WTC11 (cell line): ENCODE measurements at regions not wholly inside any gene's neighbourhood (a gene's known extent, or its start where the extent isn't known, plus 50 kb on each side); places are given as distances from the start of the nearest gene placed in this dataset.

Source experiments
- ATAC-seq: fragments of 200-7000 bp; cut with Tn5 transposase; 2 replicates; pipeline ENCODE4 v1.10.0; 2021; ENCODE audit warnings: mild to moderate bottlenecking, moderate library complexity
- CTCF ChIA-PET: fragments of 300-600 bp; sonication (Branson Sonifier 250); formaldehyde crosslinking; loops from one replicate; lab custom pipeline; 2021; ENCODE audit warnings: antibody characterized with exemption; lab: Charles Lee
- POLR2A ChIA-PET: fragments of 350-600 bp; sonication (Branson Sonifier 250); formaldehyde crosslinking; loops from one replicate; lab custom pipeline; 2021; ENCODE audit warnings: antibody characterized with exemption; lab: Charles Lee
- DNase-seq: peaks from one replicate; pipeline ENCODE4 v3.0.0; 2021; ENCODE audit warnings: low spot score
- H3K27ac Mint-ChIP-seq: 2 replicates; pipeline ENCODE4 v1.8.0; 2021; ENCODE audit warnings: mixed read lengths
- H3K27me3 Mint-ChIP-seq: 2 replicates; pipeline ENCODE4 v1.8.0; 2021; ENCODE audit warnings: low read depth, mild to moderate bottlenecking, moderate library complexity, mixed read lengths
- H3K36me3 Mint-ChIP-seq: 2 replicates; pipeline ENCODE4 v1.8.0; 2021; ENCODE audit warnings: mixed read lengths
- H3K4me1 Mint-ChIP-seq: 2 replicates; pipeline ENCODE4 v1.8.0; 2022; ENCODE audit warnings: mixed read lengths
- H3K4me3 Mint-ChIP-seq: 2 replicates; pipeline ENCODE4 v1.8.0; 2021; ENCODE audit warnings: mild to moderate bottlenecking, moderate library complexity, mixed read lengths
- H3K9me3 Mint-ChIP-seq: 2 replicates; pipeline ENCODE4 v1.8.0; 2021; ENCODE audit warnings: mixed read lengths
- CBFB ChIP-seq: sonication (generic); formaldehyde crosslinking; IDR thresholded peaks from 2 replicates; pipeline ENCODE4 v1.8.1; 2022; ENCODE audit warnings: mild to moderate bottlenecking, low read depth, missing genetic modification reagents
- ELF4 ChIP-seq: sonication (generic); formaldehyde crosslinking; IDR thresholded peaks from 2 replicates; pipeline ENCODE4 v1.8.1; 2022; ENCODE audit warnings: low read depth, mild to moderate bottlenecking, moderate library complexity, missing genetic modification reagents
- EMX1 ChIP-seq: fragments of 250-450 bp; sonication (Bioruptor Pico); IDR thresholded peaks from 2 replicates; pipeline ENCODE4 v1.8.0; 2021; ENCODE audit warnings: mild to moderate bottlenecking
- GABPB1 ChIP-seq: sonication (generic); formaldehyde crosslinking; IDR thresholded peaks from 2 replicates; pipeline ENCODE4 v1.8.1; 2023; ENCODE audit warnings: mild to moderate bottlenecking, missing genetic modification reagents
- MYBL2 ChIP-seq: sonication (generic); formaldehyde crosslinking; IDR thresholded peaks from 2 replicates; pipeline ENCODE4 v1.8.1; 2023; ENCODE audit warnings: mild to moderate bottlenecking, moderate library complexity, missing genetic modification reagents
- NFYB ChIP-seq: sonication (generic); formaldehyde crosslinking; conservative IDR thresholded peaks from 2 replicates; pipeline ENCODE4 v1.8.0; 2022; ENCODE audit warnings: low read depth, missing genetic modification reagents
- NR1H2 ChIP-seq: sonication (generic); formaldehyde crosslinking; IDR thresholded peaks from 2 replicates; pipeline ENCODE4 v1.9.0; 2021; ENCODE audit warnings: mild to moderate bottlenecking, moderate library complexity, missing genetic modification reagents
- NR3C1 ChIP-seq: sonication (generic); formaldehyde crosslinking; conservative IDR thresholded peaks from 2 replicates; pipeline ENCODE4 v1.8.1; 2023; ENCODE audit warnings: low read depth, mild to moderate bottlenecking, missing genetic modification reagents
- SMAD4 ChIP-seq: sonication (generic); formaldehyde crosslinking; IDR thresholded peaks from 2 replicates; pipeline ENCODE4 v1.8.0; 2022; ENCODE audit warnings: mild to moderate bottlenecking, missing genetic modification reagents
- SP1 ChIP-seq: sonication (generic); formaldehyde crosslinking; conservative IDR thresholded peaks from 2 replicates; pipeline ENCODE4 v1.8.1; 2022; ENCODE audit warnings: missing genetic modification reagents
- ZNF138 ChIP-seq: sonication (generic); formaldehyde crosslinking; conservative IDR thresholded peaks from 2 replicates; pipeline ENCODE4 v1.8.1; 2022; ENCODE audit warnings: mild to moderate bottlenecking, moderate library complexity, missing genetic modification reagents
- ZNF232 ChIP-seq: sonication (generic); formaldehyde crosslinking; IDR thresholded peaks from 2 replicates; pipeline ENCODE4 v1.8.0; 2022; ENCODE audit warnings: mild to moderate bottlenecking, missing genetic modification reagents
- TF ChIP-seq, protein P1 (sequence below): sonication (generic); formaldehyde crosslinking; IDR thresholded peaks from 2 replicates; pipeline ENCODE4 v1.8.0; 2022; ENCODE audit warnings: missing genetic modification reagents
- TF ChIP-seq, protein P2 (sequence below): sonication (generic); formaldehyde crosslinking; IDR thresholded peaks from 2 replicates; pipeline ENCODE4 v1.8.1; 2022; ENCODE audit warnings: mild to moderate bottlenecking, missing genetic modification reagents, moderate library complexity, borderline replicate concordance
- TF ChIP-seq, protein P3 (sequence below): sonication (generic); formaldehyde crosslinking; IDR thresholded peaks from 2 replicates; pipeline ENCODE4 v1.8.0; 2022; ENCODE audit warnings: mild to moderate bottlenecking, missing genetic modification reagents
- TF ChIP-seq, protein P4 (sequence below): sonication (generic); formaldehyde crosslinking; IDR thresholded peaks from 2 replicates; pipeline ENCODE4 v1.8.1; 2023; ENCODE audit warnings: mild to moderate bottlenecking, missing genetic modification reagents
- TF ChIP-seq, protein P5 (sequence below): fragments of 250-450 bp; sonication (Bioruptor Pico); IDR thresholded peaks from 2 replicates; pipeline ENCODE4 v2.1.2; 2022; ENCODE audit warnings: mild to moderate bottlenecking, moderate library complexity
- TF ChIP-seq, protein P6 (sequence below): sonication (generic); formaldehyde crosslinking; IDR thresholded peaks from 2 replicates; pipeline ENCODE4 v1.8.1; 2023; ENCODE audit warnings: mild to moderate bottlenecking, missing genetic modification reagents, borderline replicate concordance
- TF ChIP-seq, protein P7 (sequence below): fragments of 250-450 bp; sonication (Bioruptor Pico); IDR thresholded peaks from 2 replicates; pipeline ENCODE4 v1.9.0; 2021; ENCODE audit warnings: mild to moderate bottlenecking
- TF ChIP-seq, protein P8 (sequence below): sonication (generic); formaldehyde crosslinking; IDR thresholded peaks from 2 replicates; pipeline ENCODE4 v1.8.1; 2023; ENCODE audit warnings: mild to moderate bottlenecking, missing genetic modification reagents, moderate library complexity

DNA sequence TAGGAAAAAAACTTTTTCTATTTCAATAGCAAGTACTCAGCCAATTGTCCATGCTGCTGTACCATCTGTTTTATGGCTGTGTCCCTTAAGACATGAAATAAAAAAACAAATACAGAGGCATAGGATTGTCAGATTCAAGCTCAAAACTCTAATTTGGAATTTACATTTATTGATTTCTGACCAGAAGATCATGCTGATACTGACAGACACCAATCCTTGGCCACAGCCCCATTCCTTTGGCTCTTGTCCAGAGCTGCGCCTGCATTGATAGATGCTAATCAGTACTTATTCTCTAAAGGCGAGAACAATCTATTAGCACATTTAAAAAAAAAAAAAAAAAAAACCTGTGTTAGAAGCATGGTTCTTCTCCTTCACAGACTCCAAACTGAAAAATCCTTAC, 384.6 kb downstream of the TMEM232 start (continued):
- TF ChIP-seq, protein P1, sequence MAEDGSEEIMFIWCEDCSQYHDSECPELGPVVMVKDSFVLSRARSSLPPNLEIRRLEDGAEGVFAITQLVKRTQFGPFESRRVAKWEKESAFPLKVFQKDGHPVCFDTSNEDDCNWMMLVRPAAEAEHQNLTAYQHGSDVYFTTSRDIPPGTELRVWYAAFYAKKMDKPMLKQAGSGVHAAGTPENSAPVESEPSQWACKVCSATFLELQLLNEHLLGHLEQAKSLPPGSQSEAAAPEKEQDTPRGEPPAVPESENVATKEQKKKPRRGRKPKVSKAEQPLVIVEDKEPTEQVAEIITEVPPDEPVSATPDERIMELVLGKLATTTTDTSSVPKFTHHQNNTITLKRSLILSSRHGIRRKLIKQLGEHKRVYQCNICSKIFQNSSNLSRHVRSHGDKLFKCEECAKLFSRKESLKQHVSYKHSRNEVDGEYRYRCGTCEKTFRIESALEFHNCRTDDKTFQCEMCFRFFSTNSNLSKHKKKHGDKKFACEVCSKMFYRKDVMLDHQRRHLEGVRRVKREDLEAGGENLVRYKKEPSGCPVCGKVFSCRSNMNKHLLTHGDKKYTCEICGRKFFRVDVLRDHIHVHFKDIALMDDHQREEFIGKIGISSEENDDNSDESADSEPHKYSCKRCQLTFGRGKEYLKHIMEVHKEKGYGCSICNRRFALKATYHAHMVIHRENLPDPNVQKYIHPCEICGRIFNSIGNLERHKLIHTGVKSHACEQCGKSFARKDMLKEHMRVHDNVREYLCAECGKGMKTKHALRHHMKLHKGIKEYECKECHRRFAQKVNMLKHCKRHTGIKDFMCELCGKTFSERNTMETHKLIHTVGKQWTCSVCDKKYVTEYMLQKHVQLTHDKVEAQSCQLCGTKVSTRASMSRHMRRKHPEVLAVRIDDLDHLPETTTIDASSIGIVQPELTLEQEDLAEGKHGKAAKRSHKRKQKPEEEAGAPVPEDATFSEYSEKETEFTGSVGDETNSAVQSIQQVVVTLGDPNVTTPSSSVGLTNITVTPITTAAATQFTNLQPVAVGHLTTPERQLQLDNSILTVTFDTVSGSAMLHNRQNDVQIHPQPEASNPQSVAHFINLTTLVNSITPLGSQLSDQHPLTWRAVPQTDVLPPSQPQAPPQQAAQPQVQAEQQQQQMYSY, result no peak
- TF ChIP-seq NR3C1 (CRISPR knock-in tag) (no peak), ELF4 (CRISPR knock-in tag) (no peak), GABPB1 (CRISPR knock-in tag) (no peak), ZNF138 (CRISPR knock-in tag) (no peak)
- TF ChIP-seq, protein P2, sequence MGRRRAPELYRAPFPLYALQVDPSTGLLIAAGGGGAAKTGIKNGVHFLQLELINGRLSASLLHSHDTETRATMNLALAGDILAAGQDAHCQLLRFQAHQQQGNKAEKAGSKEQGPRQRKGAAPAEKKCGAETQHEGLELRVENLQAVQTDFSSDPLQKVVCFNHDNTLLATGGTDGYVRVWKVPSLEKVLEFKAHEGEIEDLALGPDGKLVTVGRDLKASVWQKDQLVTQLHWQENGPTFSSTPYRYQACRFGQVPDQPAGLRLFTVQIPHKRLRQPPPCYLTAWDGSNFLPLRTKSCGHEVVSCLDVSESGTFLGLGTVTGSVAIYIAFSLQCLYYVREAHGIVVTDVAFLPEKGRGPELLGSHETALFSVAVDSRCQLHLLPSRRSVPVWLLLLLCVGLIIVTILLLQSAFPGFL (CRISPR knock-in tag), result no peak
- TF ChIP-seq, protein P3, sequence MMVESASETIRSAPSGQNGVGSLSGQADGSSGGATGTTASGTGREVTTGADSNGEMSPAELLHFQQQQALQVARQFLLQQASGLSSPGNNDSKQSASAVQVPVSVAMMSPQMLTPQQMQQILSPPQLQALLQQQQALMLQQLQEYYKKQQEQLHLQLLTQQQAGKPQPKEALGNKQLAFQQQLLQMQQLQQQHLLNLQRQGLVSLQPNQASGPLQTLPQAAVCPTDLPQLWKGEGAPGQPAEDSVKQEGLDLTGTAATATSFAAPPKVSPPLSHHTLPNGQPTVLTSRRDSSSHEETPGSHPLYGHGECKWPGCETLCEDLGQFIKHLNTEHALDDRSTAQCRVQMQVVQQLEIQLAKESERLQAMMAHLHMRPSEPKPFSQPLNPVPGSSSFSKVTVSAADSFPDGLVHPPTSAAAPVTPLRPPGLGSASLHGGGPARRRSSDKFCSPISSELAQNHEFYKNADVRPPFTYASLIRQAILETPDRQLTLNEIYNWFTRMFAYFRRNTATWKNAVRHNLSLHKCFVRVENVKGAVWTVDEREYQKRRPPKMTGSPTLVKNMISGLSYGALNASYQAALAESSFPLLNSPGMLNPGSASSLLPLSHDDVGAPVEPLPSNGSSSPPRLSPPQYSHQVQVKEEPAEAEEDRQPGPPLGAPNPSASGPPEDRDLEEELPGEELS (CRISPR knock-in tag), result no peak

DNA sequence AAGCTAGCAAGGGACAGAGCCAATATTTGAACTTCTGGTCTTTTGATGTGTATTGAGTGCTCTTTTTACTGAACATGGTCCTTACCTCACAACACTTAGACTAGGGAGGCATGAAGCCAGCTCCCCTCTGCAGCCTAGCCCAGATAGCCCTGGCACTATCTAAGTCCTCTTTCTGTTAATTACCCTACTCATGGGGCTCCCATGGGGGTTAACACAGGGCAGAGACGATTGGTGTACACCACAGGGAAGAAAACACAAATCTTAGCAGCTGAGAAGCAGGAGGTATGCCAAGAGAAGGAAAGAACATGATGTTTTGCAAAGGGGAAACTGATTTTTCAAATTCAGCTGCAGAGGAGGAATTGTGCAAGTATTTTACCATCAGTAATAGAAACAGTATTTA, 383.8 kb downstream of the TMEM232 start:
- no peak overlapping the region for H3K4me3 Mint-ChIP-seq
- H3K9me3 Mint-ChIP-seq, result peaks cover 13% of the 10 kb centered on the region
- POLR2A ChIA-PET, result no interaction called here
- peaks cover 15% of the 10 kb centered on the region for H3K4me1 Mint-ChIP-seq
- TF ChIP-seq SMAD4 (CRISPR knock-in tag) (no peak), NFYB (CRISPR knock-in tag) (no peak), MYBL2 (CRISPR knock-in tag) (no peak), EMX1 (CRISPR knock-in tag) (no peak), ZNF232 (CRISPR knock-in tag) (no peak), CBFB (CRISPR knock-in tag) (no peak), NR1H2 (CRISPR knock-in tag) (no peak), SP1 (no peak)
- TF ChIP-seq, protein P4, sequence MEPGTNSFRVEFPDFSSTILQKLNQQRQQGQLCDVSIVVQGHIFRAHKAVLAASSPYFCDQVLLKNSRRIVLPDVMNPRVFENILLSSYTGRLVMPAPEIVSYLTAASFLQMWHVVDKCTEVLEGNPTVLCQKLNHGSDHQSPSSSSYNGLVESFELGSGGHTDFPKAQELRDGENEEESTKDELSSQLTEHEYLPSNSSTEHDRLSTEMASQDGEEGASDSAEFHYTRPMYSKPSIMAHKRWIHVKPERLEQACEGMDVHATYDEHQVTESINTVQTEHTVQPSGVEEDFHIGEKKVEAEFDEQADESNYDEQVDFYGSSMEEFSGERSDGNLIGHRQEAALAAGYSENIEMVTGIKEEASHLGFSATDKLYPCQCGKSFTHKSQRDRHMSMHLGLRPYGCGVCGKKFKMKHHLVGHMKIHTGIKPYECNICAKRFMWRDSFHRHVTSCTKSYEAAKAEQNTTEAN, result no peak
- TF ChIP-seq, protein P5, sequence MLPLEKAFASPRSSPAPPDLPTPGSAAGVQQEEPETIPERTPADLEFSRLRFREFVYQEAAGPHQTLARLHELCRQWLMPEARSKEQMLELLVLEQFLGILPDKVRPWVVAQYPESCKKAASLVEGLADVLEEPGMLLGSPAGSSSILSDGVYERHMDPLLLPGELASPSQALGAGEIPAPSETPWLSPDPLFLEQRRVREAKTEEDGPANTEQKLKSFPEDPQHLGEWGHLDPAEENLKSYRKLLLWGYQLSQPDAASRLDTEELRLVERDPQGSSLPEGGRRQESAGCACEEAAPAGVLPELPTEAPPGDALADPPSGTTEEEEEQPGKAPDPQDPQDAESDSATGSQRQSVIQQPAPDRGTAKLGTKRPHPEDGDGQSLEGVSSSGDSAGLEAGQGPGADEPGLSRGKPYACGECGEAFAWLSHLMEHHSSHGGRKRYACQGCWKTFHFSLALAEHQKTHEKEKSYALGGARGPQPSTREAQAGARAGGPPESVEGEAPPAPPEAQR (CRISPR knock-in tag), result no peak
- TF ChIP-seq, protein P6, sequence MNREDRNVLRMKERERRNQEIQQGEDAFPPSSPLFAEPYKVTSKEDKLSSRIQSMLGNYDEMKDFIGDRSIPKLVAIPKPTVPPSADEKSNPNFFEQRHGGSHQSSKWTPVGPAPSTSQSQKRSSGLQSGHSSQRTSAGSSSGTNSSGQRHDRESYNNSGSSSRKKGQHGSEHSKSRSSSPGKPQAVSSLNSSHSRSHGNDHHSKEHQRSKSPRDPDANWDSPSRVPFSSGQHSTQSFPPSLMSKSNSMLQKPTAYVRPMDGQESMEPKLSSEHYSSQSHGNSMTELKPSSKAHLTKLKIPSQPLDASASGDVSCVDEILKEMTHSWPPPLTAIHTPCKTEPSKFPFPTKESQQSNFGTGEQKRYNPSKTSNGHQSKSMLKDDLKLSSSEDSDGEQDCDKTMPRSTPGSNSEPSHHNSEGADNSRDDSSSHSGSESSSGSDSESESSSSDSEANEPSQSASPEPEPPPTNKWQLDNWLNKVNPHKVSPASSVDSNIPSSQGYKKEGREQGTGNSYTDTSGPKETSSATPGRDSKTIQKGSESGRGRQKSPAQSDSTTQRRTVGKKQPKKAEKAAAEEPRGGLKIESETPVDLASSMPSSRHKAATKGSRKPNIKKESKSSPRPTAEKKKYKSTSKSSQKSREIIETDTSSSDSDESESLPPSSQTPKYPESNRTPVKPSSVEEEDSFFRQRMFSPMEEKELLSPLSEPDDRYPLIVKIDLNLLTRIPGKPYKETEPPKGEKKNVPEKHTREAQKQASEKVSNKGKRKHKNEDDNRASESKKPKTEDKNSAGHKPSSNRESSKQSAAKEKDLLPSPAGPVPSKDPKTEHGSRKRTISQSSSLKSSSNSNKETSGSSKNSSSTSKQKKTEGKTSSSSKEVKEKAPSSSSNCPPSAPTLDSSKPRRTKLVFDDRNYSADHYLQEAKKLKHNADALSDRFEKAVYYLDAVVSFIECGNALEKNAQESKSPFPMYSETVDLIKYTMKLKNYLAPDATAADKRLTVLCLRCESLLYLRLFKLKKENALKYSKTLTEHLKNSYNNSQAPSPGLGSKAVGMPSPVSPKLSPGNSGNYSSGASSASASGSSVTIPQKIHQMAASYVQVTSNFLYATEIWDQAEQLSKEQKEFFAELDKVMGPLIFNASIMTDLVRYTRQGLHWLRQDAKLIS (CRISPR knock-in tag), result no peak
- TF ChIP-seq, protein P7, sequence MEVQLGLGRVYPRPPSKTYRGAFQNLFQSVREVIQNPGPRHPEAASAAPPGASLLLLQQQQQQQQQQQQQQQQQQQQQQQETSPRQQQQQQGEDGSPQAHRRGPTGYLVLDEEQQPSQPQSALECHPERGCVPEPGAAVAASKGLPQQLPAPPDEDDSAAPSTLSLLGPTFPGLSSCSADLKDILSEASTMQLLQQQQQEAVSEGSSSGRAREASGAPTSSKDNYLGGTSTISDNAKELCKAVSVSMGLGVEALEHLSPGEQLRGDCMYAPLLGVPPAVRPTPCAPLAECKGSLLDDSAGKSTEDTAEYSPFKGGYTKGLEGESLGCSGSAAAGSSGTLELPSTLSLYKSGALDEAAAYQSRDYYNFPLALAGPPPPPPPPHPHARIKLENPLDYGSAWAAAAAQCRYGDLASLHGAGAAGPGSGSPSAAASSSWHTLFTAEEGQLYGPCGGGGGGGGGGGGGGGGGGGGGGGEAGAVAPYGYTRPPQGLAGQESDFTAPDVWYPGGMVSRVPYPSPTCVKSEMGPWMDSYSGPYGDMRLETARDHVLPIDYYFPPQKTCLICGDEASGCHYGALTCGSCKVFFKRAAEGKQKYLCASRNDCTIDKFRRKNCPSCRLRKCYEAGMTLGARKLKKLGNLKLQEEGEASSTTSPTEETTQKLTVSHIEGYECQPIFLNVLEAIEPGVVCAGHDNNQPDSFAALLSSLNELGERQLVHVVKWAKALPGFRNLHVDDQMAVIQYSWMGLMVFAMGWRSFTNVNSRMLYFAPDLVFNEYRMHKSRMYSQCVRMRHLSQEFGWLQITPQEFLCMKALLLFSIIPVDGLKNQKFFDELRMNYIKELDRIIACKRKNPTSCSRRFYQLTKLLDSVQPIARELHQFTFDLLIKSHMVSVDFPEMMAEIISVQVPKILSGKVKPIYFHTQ, result no peak
- TF ChIP-seq, protein P8, sequence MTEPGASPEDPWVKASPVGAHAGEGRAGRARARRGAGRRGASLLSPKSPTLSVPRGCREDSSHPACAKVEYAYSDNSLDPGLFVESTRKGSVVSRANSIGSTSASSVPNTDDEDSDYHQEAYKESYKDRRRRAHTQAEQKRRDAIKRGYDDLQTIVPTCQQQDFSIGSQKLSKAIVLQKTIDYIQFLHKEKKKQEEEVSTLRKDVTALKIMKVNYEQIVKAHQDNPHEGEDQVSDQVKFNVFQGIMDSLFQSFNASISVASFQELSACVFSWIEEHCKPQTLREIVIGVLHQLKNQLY (CRISPR knock-in tag), result no peak
- CTCF ChIA-PET, result no interaction called here
- DNase-seq (no peak), ATAC-seq (no peak)
- H3K36me3 Mint-ChIP-seq, result no peaks in the 10 kb centered on the region; the same call in 1 of the 2 replicates
- no peak overlapping the region for H3K27ac Mint-ChIP-seq
- H3K27me3 Mint-ChIP-seq, result no peaks in the 10 kb centered on the region
